Brain pericyte (primary cell): ENCODE measurements at regions not wholly inside any gene's neighbourhood (a gene's known extent, or its start where the extent isn't known, plus 50 kb on each side); places are given as distances from the start of the nearest gene placed in this dataset.

ENCODE experiments used
- DNase-seq: peaks from one replicate; pipeline ENCODE4 v3.0.0-alpha.2; 2012; ENCODE audit warnings: low read depth, low spot score

- DNase-seq = no peak
These were observed 71.9 kb upstream of the CXADR start for GRCh38 chr21:17440969-17441368.

- peak; percentile 40 for DNase-seq
These were observed 71.5 kb upstream of the CXADR start for GRCh38 chr21:17441370-17441769.

GRCh38 chr21:17442165-17442564 lies 70.7 kb upstream of the CXADR start:
- no peak for DNase-seq

- no peak for DNase-seq
These were observed 68.0 kb upstream of the CXADR start for GRCh38 chr21:17444828-17445227.

GRCh38 chr21:17446737-17447136 lies 66.1 kb upstream of the CXADR start:
- DNase-seq = no peak

GRCh38 chr21:17449701-17450100 lies 63.1 kb upstream of the CXADR start:
- DNase-seq = no peak

GRCh38 chr21:17451364-17451891 lies 61.4 kb upstream of the CXADR start:
- no peak for DNase-seq

GRCh38 chr21:17454315-17455027 lies 58.4 kb upstream of the CXADR start:
- DNase-seq = peak; percentile 52

GRCh38 chr21:17455028-17455353 lies 57.9 kb upstream of the CXADR start:
- no peak for DNase-seq

GRCh38 chr21:17455451-17455850 lies 57.4 kb upstream of the CXADR start:
- no peak for DNase-seq

- DNase-seq = no peak
These were observed 54.6 kb upstream of the CXADR start for GRCh38 chr21:17458279-17458678.

- no peak for DNase-seq
These were observed 52.7 kb upstream of the CXADR start for GRCh38 chr21:17460094-17460493.

GRCh38 chr21:17461014-17461413 lies 51.8 kb upstream of the CXADR start:
- DNase-seq = no peak

GRCh38 chr21:17461582-17461981 lies 51.3 kb upstream of the CXADR start:
- no peak for DNase-seq

GRCh38 chr21:17462276-17462981 lies 50.4 kb upstream of the CXADR start:
- no peak for DNase-seq
